Muscle layer of duodenum (tissue), 2 donors: ENCODE measurements at regions not wholly inside any gene's neighbourhood (a gene's known extent, or its start where the extent isn't known, plus 50 kb on each side); places are given as distances from the start of the nearest gene placed in this dataset.

Source experiments
- H3K27ac ChIP-seq: one replicate; pipeline ENCODE4 v1.7.0; 2013; ENCODE audit warnings: mild to moderate bottlenecking, low read length
- H3K27me3 ChIP-seq: one replicate; pipeline ENCODE4 v1.7.0; 2013; ENCODE audit warnings: low read depth, mild to moderate bottlenecking, control low read depth, low read length
- H3K36me3 ChIP-seq, 2 donors: one replicate each; pipeline ENCODE4 v1.7.0; 2013; ENCODE audit warnings: low read length in 2 of 2, control low read depth in 1 of 2, mild to moderate bottlenecking in 1 of 2; ENCODE audit not compliant: insufficient read depth in 2 of 2, control insufficient read depth in 1 of 2
- H3K4me1 ChIP-seq, 2 donors: one replicate each; pipeline ENCODE4 v1.7.0; 2013; ENCODE audit warnings: low read length in 2 of 2, mild to moderate bottlenecking in 2 of 2, control low read depth in 1 of 2, moderate library complexity in 1 of 2; ENCODE audit not compliant: insufficient read depth in 2 of 2, control insufficient read depth in 1 of 2
- H3K4me3 ChIP-seq, 2 donors: one replicate each; pipeline ENCODE4 v1.7.0; 2013; ENCODE audit warnings: low read length in 2 of 2, low read depth in 1 of 2, mild to moderate bottlenecking in 1 of 2
- H3K9me3 ChIP-seq, 2 donors: one replicate each; pipeline ENCODE4 v1.7.0; 2013; ENCODE audit warnings: low read length in 2 of 2, control low read depth in 1 of 2, mild to moderate bottlenecking in 1 of 2; ENCODE audit not compliant: control insufficient read depth in 1 of 2
- donor health status: healthy.

DNA sequence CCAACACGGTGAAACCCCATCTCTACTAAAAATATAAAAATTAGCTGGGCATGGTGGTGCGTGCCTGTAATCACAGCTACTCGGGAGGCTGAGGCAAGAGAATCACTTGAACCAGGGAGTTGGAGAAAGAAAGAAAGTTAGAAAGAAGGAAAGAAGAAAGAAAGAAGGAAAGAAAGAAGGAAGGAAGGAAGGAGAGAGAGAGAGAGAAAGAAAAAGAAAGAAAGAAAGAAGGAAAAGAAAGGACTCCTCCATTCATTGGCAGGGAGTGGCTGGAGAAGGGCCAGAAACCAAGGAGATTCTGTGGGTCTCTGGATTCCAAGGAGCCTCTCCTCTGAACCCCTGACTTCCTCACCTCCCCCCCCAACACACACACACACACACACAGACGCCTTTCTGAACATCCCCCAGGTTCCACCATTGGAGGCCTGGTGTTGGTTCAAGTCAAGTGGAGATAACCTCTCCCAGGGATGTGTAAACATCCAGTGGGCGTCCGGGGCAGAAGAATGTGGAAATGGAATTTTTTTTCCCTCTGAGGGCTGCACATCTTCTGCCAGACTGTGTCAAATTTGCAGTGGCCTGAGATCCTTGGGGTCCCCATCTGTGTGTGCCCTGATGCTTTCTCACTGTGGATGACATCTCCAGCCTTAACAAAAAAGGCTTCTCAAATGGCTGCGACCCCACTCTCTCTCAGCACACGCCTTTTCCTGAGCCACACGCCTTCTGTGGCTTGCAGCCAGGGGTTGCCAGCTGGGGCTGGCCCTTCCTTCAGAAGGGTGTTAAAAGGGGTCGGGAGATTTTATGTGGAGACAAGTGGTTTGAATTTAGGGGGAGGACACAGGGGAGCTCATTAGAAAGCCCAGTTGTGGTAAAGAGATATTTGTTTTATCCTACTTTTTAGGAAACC, 109.3 kb upstream of the HAND1 start:
- Histone ChIP-seq H3K4me3 (no peak overlapping the region), H3K27me3 (no peaks in the 10 kb centered on the region), H3K9me3 (no peaks in the 10 kb centered on the region), H3K4me1 (no peaks in the 10 kb centered on the region), H3K36me3 (no peaks in the 10 kb centered on the region), H3K27ac (no peak overlapping the region)

DNA sequence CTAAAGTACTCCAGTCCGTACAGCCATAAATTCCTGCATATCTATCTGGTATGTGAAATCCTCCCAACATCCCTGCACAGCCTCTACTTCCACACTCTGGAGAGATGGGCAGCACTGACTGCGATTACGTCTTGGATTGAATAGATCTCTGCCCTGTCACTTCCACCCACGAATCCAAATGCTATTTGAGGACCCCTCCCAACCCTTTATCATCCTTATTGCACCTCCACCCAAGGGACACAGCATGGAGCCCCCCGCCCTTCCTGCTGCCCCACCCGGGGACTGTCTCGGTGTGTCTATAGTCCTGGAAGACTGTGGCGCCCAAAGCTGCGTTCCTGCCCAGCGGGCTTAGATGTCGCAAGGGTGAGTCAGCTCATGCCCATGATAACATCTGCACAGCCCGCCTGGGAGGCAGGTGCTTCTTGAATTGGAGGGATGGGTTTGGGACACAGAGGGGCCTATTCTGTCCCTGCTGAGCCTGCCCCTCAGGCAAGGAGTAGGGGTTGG, 105.7 kb upstream of the HAND1 start:
- H3K4me1 ChIP-seq: no peaks in the 10 kb centered on the region
- H3K27me3 ChIP-seq: no peaks in the 10 kb centered on the region
- no peak overlapping the region for H3K4me3 ChIP-seq
- H3K36me3 ChIP-seq: no peaks in the 10 kb centered on the region
- no peak overlapping the region for H3K27ac ChIP-seq
- no peaks in the 10 kb centered on the region for H3K9me3 ChIP-seq

DNA sequence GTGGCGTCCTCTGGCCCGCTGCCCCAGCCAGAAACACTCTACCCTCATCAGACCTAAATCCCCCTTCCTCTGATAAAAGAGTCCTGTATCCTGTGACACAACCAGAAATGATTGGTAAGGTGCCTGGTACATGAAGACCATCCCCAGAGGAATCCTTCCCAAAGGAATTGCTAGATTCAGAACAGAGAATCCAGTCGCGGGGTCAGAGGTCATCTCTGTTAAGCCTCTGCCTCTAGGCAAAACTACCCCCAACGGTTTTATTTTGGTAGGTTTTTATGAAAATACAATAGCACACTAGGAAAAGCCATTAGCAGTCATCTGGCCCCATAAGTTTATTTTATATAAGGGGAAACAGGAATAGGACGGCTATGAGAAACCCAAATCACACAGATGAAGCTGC, 102.4 kb upstream of the HAND1 start:
- Histone ChIP-seq H3K4me1 (no peaks in the 10 kb centered on the region), H3K4me3 (no peak overlapping the region), H3K36me3 (no peaks in the 10 kb centered on the region), H3K27me3 (no peaks in the 10 kb centered on the region), H3K27ac (no peak overlapping the region), H3K9me3 (no peaks in the 10 kb centered on the region)

DNA sequence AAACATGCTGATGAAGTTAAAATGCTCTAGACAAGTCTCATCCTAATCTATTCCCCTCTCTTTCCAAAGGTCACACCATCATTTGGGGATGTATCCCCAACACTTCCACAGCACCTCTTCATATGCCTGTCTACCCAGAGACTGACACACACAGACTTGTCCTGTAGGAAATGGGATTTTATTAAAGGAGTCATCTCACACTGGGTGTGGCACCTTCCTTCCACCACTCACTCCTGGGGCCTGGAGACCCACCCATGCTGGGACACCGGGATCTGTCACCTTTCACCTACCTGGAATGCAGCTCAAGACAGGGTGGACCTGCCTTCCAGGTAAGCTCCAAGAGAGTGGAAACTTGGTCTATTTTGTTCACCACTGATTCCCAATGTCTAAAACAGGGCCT, 99.4 kb upstream of the HAND1 start:
- Histone ChIP-seq H3K4me3 (no peak overlapping the region), H3K9me3 (no peaks in the 10 kb centered on the region), H3K36me3 (no peaks in the 10 kb centered on the region), H3K27ac (no peak overlapping the region), H3K4me1 (no peaks in the 10 kb centered on the region), H3K27me3 (no peaks in the 10 kb centered on the region)

DNA sequence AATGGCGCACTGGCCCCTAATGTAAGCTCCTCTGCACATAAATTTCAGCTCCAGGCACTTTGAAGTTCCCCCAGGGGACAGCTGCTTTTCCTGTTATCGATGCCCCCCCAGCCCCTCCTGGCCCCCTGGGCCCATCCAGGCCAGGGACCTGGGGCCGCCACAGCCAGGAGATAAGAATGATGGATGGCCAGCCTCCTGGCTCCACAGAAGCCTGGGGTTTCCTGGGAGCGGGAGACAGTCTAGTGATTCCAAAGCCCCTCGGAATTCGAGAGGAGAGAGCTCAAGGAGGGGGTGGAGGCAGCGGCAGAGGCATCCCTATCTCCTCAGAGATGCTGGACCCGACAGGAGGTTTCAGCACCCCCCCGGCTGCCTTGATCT, 98.4 kb upstream of the HAND1 start:
- Histone ChIP-seq H3K36me3 (no peaks in the 10 kb centered on the region), H3K4me1 (no peaks in the 10 kb centered on the region), H3K9me3 (no peaks in the 10 kb centered on the region), H3K27ac (no peak overlapping the region), H3K27me3 (no peaks in the 10 kb centered on the region), H3K4me3 (no peak overlapping the region)

DNA sequence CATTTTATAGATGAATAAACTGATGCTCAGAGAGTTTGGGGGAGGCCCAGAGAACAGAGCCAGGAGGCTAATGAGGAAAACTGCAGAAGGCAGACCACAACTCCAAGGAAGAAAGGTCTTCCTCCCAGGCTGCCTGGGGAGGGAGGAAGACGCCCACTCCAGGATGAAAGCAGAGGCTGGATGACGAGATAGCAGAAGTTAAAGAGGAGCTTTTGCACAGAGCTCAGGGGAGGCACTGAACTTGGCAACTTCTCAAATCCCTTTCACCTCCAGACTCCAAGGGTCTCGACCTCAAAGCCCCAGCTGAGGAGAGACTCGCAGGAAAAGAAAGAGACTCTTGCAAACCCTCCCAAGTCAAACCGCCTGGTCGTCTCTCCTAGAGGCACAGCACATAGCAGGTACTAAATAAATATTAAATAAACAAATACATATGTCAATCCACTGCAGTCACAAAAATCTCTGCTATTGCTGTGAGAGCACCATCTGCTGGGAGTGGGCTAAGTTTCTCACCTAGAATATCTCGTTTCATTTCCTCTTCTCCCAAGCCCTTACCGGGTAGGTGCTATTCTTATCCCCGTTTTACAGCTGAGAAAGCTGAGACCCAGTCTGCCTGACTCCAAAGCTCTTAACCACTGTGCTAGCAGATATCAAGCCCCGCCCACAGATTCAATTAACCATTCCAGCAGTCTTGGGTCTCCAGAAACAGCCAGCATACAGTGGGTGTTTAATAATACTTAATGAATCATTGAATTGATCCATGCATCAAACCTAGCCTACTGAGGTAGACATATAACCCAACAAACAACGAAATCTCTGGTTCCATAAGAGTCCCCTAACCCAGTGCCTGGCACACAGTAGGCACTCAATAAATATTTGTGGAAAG, 97.8 kb upstream of the HAND1 start:
- Histone ChIP-seq H3K27ac (no peak overlapping the region), H3K27me3 (no peaks in the 10 kb centered on the region), H3K36me3 (no peaks in the 10 kb centered on the region), H3K4me1 (no peaks in the 10 kb centered on the region), H3K4me3 (no peak overlapping the region), H3K9me3 (no peaks in the 10 kb centered on the region)

DNA sequence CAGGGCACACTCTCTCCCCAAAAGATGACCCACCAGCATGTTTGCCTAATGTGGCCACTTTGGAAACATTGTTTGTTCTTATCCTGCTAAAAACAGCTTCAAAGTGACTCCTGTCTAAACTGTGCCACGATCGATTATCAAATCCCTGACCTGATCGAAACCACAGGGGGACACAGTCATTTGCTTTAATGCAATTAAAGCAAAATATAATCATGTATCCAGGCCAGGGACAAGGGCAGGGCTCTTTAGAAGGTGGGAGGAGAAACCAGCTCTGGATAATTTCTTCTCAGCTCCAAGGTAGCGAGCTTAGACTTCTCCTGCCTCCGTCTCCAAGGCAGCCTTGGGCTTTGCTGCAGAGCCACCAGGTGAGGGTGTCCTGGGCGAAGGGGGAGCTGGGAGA, 95.0 kb upstream of the HAND1 start:
- no peak overlapping the region for H3K4me3 ChIP-seq
- no peak overlapping the region for H3K27ac ChIP-seq
- H3K4me1 ChIP-seq: no peaks in the 10 kb centered on the region
- H3K27me3 ChIP-seq: no peaks in the 10 kb centered on the region
- no peaks in the 10 kb centered on the region for H3K9me3 ChIP-seq
- H3K36me3 ChIP-seq: no peaks in the 10 kb centered on the region

DNA sequence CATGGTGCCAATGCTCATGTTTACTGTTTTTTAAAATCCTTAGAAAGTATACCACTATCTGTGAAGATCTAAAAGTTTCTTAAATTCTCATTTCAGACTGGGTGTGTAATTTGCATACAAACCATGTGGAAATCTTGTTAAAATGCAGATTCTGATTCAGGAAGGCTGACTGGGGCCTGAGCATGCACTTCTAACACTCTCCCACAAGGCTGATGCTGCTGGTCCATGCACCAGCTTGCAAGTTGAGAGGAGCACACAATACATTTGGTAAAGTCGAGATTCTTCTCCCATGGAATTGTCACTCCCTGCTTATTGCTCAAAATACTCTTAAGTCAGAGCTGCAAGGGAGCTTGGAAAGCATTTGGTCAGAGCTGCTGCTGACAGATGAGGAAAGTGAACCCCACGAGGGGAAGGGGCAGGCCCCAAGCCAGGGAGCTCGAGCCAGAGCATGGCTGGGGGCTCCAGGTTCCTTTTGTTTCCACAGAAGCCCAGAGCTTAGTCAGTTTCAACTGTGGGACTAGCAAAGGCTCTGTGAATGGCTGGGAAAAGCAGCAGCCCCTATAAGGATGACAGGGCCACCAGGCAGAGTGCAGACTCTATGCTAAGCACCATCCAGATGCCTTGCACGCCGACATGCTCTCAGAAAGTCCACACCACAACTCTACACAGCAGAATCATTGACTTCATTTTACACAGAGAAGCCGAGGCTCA, 93.5 kb upstream of the HAND1 start:
- H3K27ac ChIP-seq: no peak overlapping the region
- H3K9me3 ChIP-seq: no peaks in the 10 kb centered on the region
- no peaks in the 10 kb centered on the region for H3K36me3 ChIP-seq
- H3K27me3 ChIP-seq: no peaks in the 10 kb centered on the region
- no peak overlapping the region for H3K4me3 ChIP-seq
- H3K4me1 ChIP-seq: no peaks in the 10 kb centered on the region

DNA sequence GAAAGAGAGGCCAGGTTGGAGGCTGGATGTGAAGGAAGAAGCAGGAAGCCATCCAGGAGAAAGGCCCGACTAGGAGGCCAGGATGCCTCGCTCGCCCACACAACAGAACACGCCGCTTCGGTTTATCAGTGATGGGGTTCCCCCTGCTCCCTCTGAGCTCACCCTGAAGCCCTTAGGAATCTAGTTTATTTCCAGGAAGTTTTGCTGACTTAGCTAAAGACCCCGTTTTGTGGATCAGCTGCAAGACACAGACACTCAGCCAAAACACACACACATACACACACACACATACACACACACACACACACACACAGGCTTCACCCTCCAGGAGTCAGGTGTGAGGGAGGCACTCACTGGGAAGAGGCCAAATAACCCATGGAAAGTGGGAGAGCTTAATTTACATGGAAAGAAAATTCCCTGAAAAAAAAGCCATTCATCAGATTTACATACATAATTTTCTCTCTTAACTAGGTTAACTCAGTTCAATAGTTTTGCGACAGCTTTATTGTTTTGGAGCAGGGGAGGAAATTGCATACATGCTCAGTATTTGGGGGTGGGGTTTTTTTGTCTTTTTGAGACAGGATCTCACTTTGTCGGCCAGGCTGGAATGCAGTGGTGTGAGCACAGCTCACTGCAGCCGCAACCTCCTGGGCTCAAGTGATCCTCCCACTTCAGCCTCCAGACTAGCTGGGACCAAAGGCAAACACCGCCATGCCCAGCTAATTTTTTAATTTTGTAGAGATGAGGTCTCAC, 92.7 kb upstream of the HAND1 start:
- no peaks in the 10 kb centered on the region for H3K9me3 ChIP-seq
- no peak overlapping the region for H3K4me3 ChIP-seq
- no peaks in the 10 kb centered on the region for H3K36me3 ChIP-seq
- no peaks in the 10 kb centered on the region for H3K27me3 ChIP-seq
- H3K27ac ChIP-seq: no peak overlapping the region
- no peaks in the 10 kb centered on the region for H3K4me1 ChIP-seq

DNA sequence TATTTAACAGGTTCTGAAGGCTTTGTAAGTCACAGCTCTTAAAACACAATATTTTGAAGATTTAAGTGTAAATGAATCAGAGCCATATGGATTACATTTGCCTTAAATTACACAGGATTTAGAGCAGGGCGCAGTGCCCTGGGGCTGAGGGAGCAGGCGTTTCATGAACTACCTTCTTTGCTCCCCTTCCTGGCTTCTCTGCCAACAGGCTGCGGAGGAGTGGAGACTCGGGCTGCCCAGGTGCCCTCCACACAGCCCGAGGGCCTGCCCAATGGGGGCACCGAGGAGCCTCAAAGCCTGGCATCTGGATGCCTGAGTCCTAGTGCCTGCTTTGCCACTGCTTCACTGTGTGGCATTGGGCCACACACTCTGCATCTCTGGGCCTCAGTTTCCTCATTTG, 90.6 kb upstream of the HAND1 start:
- Histone ChIP-seq H3K27me3 (no peaks in the 10 kb centered on the region), H3K9me3 (no peaks in the 10 kb centered on the region)

More for the DNA sequence above, 90.6 kb upstream of the HAND1 start:
- no peak overlapping the region for H3K27ac ChIP-seq
- H3K36me3 ChIP-seq: no peaks in the 10 kb centered on the region
- no peak overlapping the region for H3K4me3 ChIP-seq
- H3K4me1 ChIP-seq: no peaks in the 10 kb centered on the region
